SK-N-SH (cell line): ENCODE measurements at regions not wholly inside any gene's neighbourhood (a gene's known extent, or its start where the extent isn't known, plus 50 kb on each side); places are given as distances from the start of the nearest gene placed in this dataset.

ENCODE experiments used
- CTCF ChIA-PET: fragments of 300-600, 350-600 bp; formaldehyde crosslinking; extraction: SDS; loops from one replicate; lab custom pipeline; 2021; lab: Yijun Ruan, JAX
- POLR2A ChIA-PET: fragments of 350-600 bp; sonication (Branson Sonifier 250); formaldehyde crosslinking; extraction: SDS; loops from one replicate; lab custom pipeline; 2020; ENCODE audit warnings: antibody characterized with exemption, inconsistent platforms; lab: Yijun Ruan, JAX
- DNase-seq: peaks from one replicate; pipeline ENCODE4 v3.0.0; 2012
- H2AFZ ChIP-seq: fragments of 200-600 bp; sonication (generic); 2 replicates; pipeline ENCODE4 v1.8.1; 2016; ENCODE audit warnings: antibody characterized with exemption, mild to moderate bottlenecking, low read depth
- H3F3A ChIP-seq: fragments of 200-600 bp; sonication (generic); replicated peaks from 2 replicates; pipeline ENCODE3; 2016; ENCODE audit warnings: antibody characterized with exemption, mild to moderate bottlenecking; ENCODE audit not compliant: insufficient read depth
- H3K27ac ChIP-seq, 2 experiments: fragments of 200-500 bp in 1 of 2; fragments of 200-600 bp in 1 of 2; sonication (Bioruptor generic) in 1 of 2; sonication (generic), shearing (Covaris generic) in 1 of 2; 2 replicates each; pipeline versions ENCODE4 v1.5.1 to v1.6.1; 2014 to 2016; ENCODE audit warnings: low read depth in 2 of 2, inconsistent platforms in 1 of 2, low read length in 1 of 2, mild to moderate bottlenecking in 1 of 2, mixed read lengths in 1 of 2
- H3K27me3 ChIP-seq: fragments of 200-600 bp; sonication (generic), shearing (Covaris generic); 2 replicates; pipeline ENCODE4 v1.6.1; 2016; ENCODE audit warnings: mixed run types; ENCODE audit not compliant: insufficient read depth
- H3K36me3 ChIP-seq, 2 experiments: fragments of 200-500 bp in 1 of 2; fragments of 200-600 bp in 1 of 2; sonication (Bioruptor generic) in 1 of 2; sonication (generic) in 1 of 2; replicated peaks in 1 of 2; 2 replicates each; pipeline versions ENCODE3 to v1.5.1; 2014 to 2016; ENCODE audit warnings: low read length in 1 of 2, mild to moderate bottlenecking in 1 of 2; ENCODE audit not compliant: insufficient read depth in 2 of 2, control insufficient read depth in 1 of 2
- H3K4me1 ChIP-seq, 2 experiments: fragments of 200-500 bp in 1 of 2; fragments of 200-600 bp in 1 of 2; sonication (Bioruptor generic) in 1 of 2; sonication (generic), shearing (Covaris generic) in 1 of 2; 2 replicates each; pipeline versions ENCODE4 v1.5.1 to v1.6.1; 2014 to 2016; ENCODE audit warnings: low read depth in 1 of 2, low read length in 1 of 2, mixed run types in 1 of 2; ENCODE audit not compliant: insufficient read depth in 2 of 2, control insufficient read depth in 1 of 2
- H3K4me2 ChIP-seq: fragments of 200-600 bp; sonication (generic), shearing (Covaris generic); 2 replicates; pipeline ENCODE4 v1.6.1; 2017; ENCODE audit warnings: mixed run types
- H3K4me3 ChIP-seq, 2 experiments: fragments of 200-500 bp in 1 of 2; fragments of 200-600 bp in 1 of 2; sonication (Bioruptor generic) in 1 of 2; sonication (generic), shearing (Covaris generic) in 1 of 2; 2 replicates each; pipeline versions ENCODE4 v1.5.1 to v1.8.1; 2014 to 2016; ENCODE audit warnings: low read depth in 2 of 2, inconsistent platforms in 1 of 2, low read length in 1 of 2, mild to moderate bottlenecking in 1 of 2, mixed read lengths in 1 of 2, moderate library complexity in 1 of 2
- H3K79me2 ChIP-seq: fragments of 200-600 bp; sonication (generic); 2 replicates; pipeline ENCODE4 v1.8.1; 2017; ENCODE audit warnings: mild to moderate bottlenecking; ENCODE audit not compliant: insufficient read depth
- H3K9ac ChIP-seq: fragments of 200-600 bp; sonication (generic); 2 replicates; pipeline ENCODE4 v1.6.1; 2017; ENCODE audit warnings: mixed run types
- H3K9me2 ChIP-seq: fragments of 200-600 bp; sonication (generic); 2 replicates; pipeline ENCODE4 v1.6.1; 2017; ENCODE audit warnings: mixed run types
- H3K9me3 ChIP-seq: fragments of 200-600 bp; sonication (generic); 2 replicates; pipeline ENCODE4 v1.6.1; 2017; ENCODE audit warnings: mixed run types, mild to moderate bottlenecking, moderate library complexity
- H4K20me1 ChIP-seq: fragments of 200-600 bp; sonication (generic); 2 replicates; pipeline ENCODE4 v1.6.1; 2017; ENCODE audit warnings: mild to moderate bottlenecking, mixed run types; ENCODE audit not compliant: insufficient read depth
- ELF1 ChIP-seq: IDR thresholded peaks from 2 replicates; pipeline ENCODE4 v1.4.0; 2012
- EP300 ChIP-seq, 2 experiments: IDR thresholded peaks; 2 replicates each; pipeline versions ENCODE4 v1.4.0 to v1.6.1; 2012; ENCODE audit warnings: borderline replicate concordance in 1 of 2, low read depth in 1 of 2, low read length in 1 of 2
- FOSL2 ChIP-seq: IDR thresholded peaks from 2 replicates; pipeline ENCODE4 v1.4.0; 2012; ENCODE audit warnings: low read depth, mild to moderate bottlenecking, moderate library complexity, borderline replicate concordance
- FOXJ3 ChIP-seq: sonication (generic); formaldehyde crosslinking; IDR thresholded peaks from 2 replicates; pipeline ENCODE4 v1.5.1; 2020; ENCODE audit warnings: mild to moderate bottlenecking, missing genetic modification reagents
- FOXM1 ChIP-seq: IDR thresholded peaks from 2 replicates; pipeline ENCODE4 v1.4.0; 2012; ENCODE audit warnings: low read depth, mild to moderate bottlenecking
- GABPA ChIP-seq: IDR thresholded peaks from 2 replicates; pipeline ENCODE4 v1.4.0; 2012; ENCODE audit warnings: low read depth, mild to moderate bottlenecking
- GATA2 ChIP-seq: sonication (generic); formaldehyde crosslinking; IDR thresholded peaks from 2 replicates; pipeline ENCODE4 v1.5.0; 2020; ENCODE audit warnings: mild to moderate bottlenecking, missing genetic modification reagents
- IRF3 ChIP-seq: fragments of 150-350 bp; IDR thresholded peaks from 2 replicates; pipeline ENCODE4 v1.6.1; 2016; ENCODE audit warnings: mild to moderate bottlenecking, low read depth, low read length
- JUND ChIP-seq: IDR thresholded peaks from 2 replicates; pipeline ENCODE4 v1.4.0; 2012
- MEF2A ChIP-seq: IDR thresholded peaks from 2 replicates; pipeline ENCODE4 v1.4.0; 2012; ENCODE audit warnings: low read depth, borderline replicate concordance
- MXI1 ChIP-seq: IDR thresholded peaks from 2 replicates; pipeline ENCODE4 v1.6.1; 2012; ENCODE audit warnings: mild to moderate bottlenecking, low read depth, low read length, improper control_type of control experiment
- PBX3 ChIP-seq: IDR thresholded peaks from 2 replicates; pipeline ENCODE4; 2012
- POLR2AphosphoS5 ChIP-seq: IDR thresholded peaks from 2 replicates; pipeline ENCODE4 v1.6.1; 2012; ENCODE audit warnings: low read depth, low read length
- RAD21 ChIP-seq: IDR thresholded peaks from 2 replicates; pipeline ENCODE4 v1.6.1; 2012; ENCODE audit warnings: mild to moderate bottlenecking, low read length
- RCOR1 ChIP-seq: fragments of 150-350 bp; IDR thresholded peaks from 2 replicates; pipeline ENCODE4 v1.6.1; 2017; ENCODE audit warnings: antibody characterized with exemption, low read length
- SMC3 ChIP-seq: IDR thresholded peaks from 2 replicates; pipeline ENCODE4 v1.6.1; 2012; ENCODE audit warnings: low read depth, low read length, improper control_type of control experiment
- TAF1 ChIP-seq: IDR thresholded peaks from 2 replicates; pipeline ENCODE4 v1.6.1; 2012; ENCODE audit warnings: low read depth, mild to moderate bottlenecking, low read length, moderate library complexity, borderline replicate concordance
- TCF12 ChIP-seq: IDR thresholded peaks from 2 replicates; pipeline ENCODE4 v1.4.0; 2012
- WGBS: methylation state at CpG from one replicate; pipeline ENCODE4 v1.1.6; 2017; ENCODE audit warnings: low lambda C conversion rate; 5-methylcytosine and 5-hydroxymethylcytosine counted together

GRCh38 chr10:33506838-33507661, 172.6 kb upstream of the NRP1 start:
- no peak for TF ChIP-seq FOXM1
- no peak for TF ChIP-seq RCOR1
- TF ChIP-seq IRF3: no peak
- TF ChIP-seq JUND: no peak
- no peak for TF ChIP-seq GATA2 (CRISPR knock-in tag)
- TF ChIP-seq SMC3: no peak
- TF ChIP-seq POLR2AphosphoS5: no peak
- TF ChIP-seq PBX3: no peak
- TF ChIP-seq EP300 (IDR thresholded peaks at IDR 0.05; ENCODE audit: borderline replicate concordance in 1 of 2, low read depth in 1 of 2, low read length in 1 of 2): no peak
- no peak for TF ChIP-seq RAD21
- TF ChIP-seq, all 33 proteins: peak for 0
- ChIA-PET CTCF (interaction anchor here (1.7 kb wide), 1 partner anchor 10 kb away, joined by 5 read pairs; no protein-coding TSS in a partner anchor), POLR2A (no interaction called here)
- no peaks in the 10 kb centered on the region for H3K79me2 ChIP-seq
- H3K4me1 ChIP-seq: peaks cover 6 to 8% of the 10 kb centered on the region in 2 experiments; a peak in 3 of 4 replicates
- no peak overlapping the region for H3K27ac ChIP-seq
- peaks cover 6% of the 10 kb centered on the region for H3F3A ChIP-seq
- no peak for DNase-seq
- no peaks in the 10 kb centered on the region for H3K36me3 ChIP-seq
- no peak overlapping the region for H2AFZ ChIP-seq
- H3K4me3 ChIP-seq: no peak overlapping the region
- no peaks in the 10 kb centered on the region for H3K9me3 ChIP-seq
- no peaks in the 10 kb centered on the region for H3K9me2 ChIP-seq
- no peaks in the 10 kb centered on the region for H3K27me3 ChIP-seq
- no peaks in the 10 kb centered on the region for H4K20me1 ChIP-seq
- WGBS: 92% methylated on average over 5 of the region's 5 CpGs
- no peak overlapping the region for H3K9ac ChIP-seq
- no peak overlapping the region for H3K4me2 ChIP-seq

GRCh38 chr10:33506391-33506790, 171.9 kb upstream of the NRP1 start:
- H3K4me3 ChIP-seq: no peak overlapping the region
- TF ChIP-seq SMC3: no peak
- no peak for TF ChIP-seq ELF1
- TF ChIP-seq PBX3: no peak
- TF ChIP-seq FOXJ3 (CRISPR knock-in tag): no peak
- no peak for TF ChIP-seq POLR2AphosphoS5
- no peak for TF ChIP-seq TAF1
- no peak for TF ChIP-seq FOSL2
- TF ChIP-seq TCF12: no peak
- no peak for TF ChIP-seq GABPA
- no peak for TF ChIP-seq MEF2A
- no peak for TF ChIP-seq MXI1
- TF ChIP-seq IRF3: no peak
- H3K9me3 ChIP-seq: no peaks in the 10 kb centered on the region
- POLR2A ChIA-PET: no interaction called here
- no peak overlapping the region for H3K4me2 ChIP-seq
- peaks cover 6 to 8% of the 10 kb centered on the region in 2 experiments; a peak in 3 of 4 replicates for H3K4me1 ChIP-seq
- no peaks in the 10 kb centered on the region for H3K79me2 ChIP-seq
- WGBS: 82% methylated on average over 2 of the region's 2 CpGs
- H3K27me3 ChIP-seq: no peaks in the 10 kb centered on the region
- CTCF ChIA-PET: interaction anchor here (1.7 kb wide), 1 partner anchor 10 kb away, joined by 5 read pairs; no protein-coding TSS in a partner anchor
- peaks cover 6% of the 10 kb centered on the region for H3F3A ChIP-seq
- H3K9me2 ChIP-seq: no peaks in the 10 kb centered on the region
- H2AFZ ChIP-seq: no peak overlapping the region
- DNase-seq: no peak
- H3K27ac ChIP-seq: no peak overlapping the region
- H3K9ac ChIP-seq: no peak overlapping the region
- H3K36me3 ChIP-seq: no peaks in the 10 kb centered on the region
- H4K20me1 ChIP-seq: no peaks in the 10 kb centered on the region
